Osteoblast (primary cell): ENCODE measurements at regions not wholly inside any gene's neighbourhood (a gene's known extent, or its start where the extent isn't known, plus 50 kb on each side); places are given as distances from the start of the nearest gene placed in this dataset.

ENCODE experiments used
- DNase-seq: peaks from one replicate; pipeline ENCODE4 v3.0.0; 2011; ENCODE audit warnings: low spot score, mixed read lengths; ENCODE audit not compliant: insufficient read length; ENCODE audit errors: missing footprints
- H2AFZ ChIP-seq: 2 replicates; pipeline ENCODE4 v1.6.0; 2011; ENCODE audit warnings: mild to moderate bottlenecking, low read length
- H3K27ac ChIP-seq: 2 replicates; pipeline ENCODE4 v1.5.1; 2011; ENCODE audit warnings: mild to moderate bottlenecking, low read depth, low read length, moderate library complexity
- H3K27me3 ChIP-seq: 2 replicates; pipeline ENCODE4 v1.6.0; 2012; ENCODE audit warnings: mild to moderate bottlenecking, control low read depth, inconsistent platforms, low read length, moderate library complexity; ENCODE audit not compliant: insufficient read depth
- H3K36me3 ChIP-seq: 2 replicates; pipeline ENCODE4 v1.5.1; 2011; ENCODE audit warnings: mild to moderate bottlenecking, low read length, control low read depth, moderate library complexity; ENCODE audit not compliant: insufficient read depth
- H3K4me1 ChIP-seq: 2 replicates; pipeline ENCODE4 v1.5.1; 2011; ENCODE audit warnings: mild to moderate bottlenecking, low read length, control low read depth, moderate library complexity; ENCODE audit not compliant: insufficient read depth
- H3K4me2 ChIP-seq: 2 replicates; pipeline ENCODE4 v1.6.0; 2011; ENCODE audit warnings: mild to moderate bottlenecking, low read length; ENCODE audit not compliant: insufficient read depth
- H3K4me3 ChIP-seq: fragments of 200-600 bp; sonication (generic); 3 replicates; pipeline ENCODE4 v1.5.1; 2012; ENCODE audit warnings: mild to moderate bottlenecking, low read length, inconsistent platforms; ENCODE audit not compliant: insufficient read depth
- H3K79me2 ChIP-seq: 2 replicates; pipeline ENCODE4 v1.6.0; 2012; ENCODE audit warnings: mild to moderate bottlenecking, low read length, control low read depth, inconsistent platforms; ENCODE audit not compliant: insufficient read depth
- H3K9me3 ChIP-seq: 2 replicates; pipeline ENCODE4 v1.5.1; 2011; ENCODE audit warnings: low read depth, low read length, control low read depth
- H4K20me1 ChIP-seq: 2 replicates; pipeline ENCODE4 v1.6.0; 2012; ENCODE audit warnings: mild to moderate bottlenecking, low read length, control low read depth; ENCODE audit not compliant: insufficient read depth
- TF ChIP-seq, protein P1 (sequence below): IDR thresholded peaks from 2 replicates; pipeline ENCODE4 v1.5.1; 2011; ENCODE audit warnings: mild to moderate bottlenecking, low read depth, low read length, moderate library complexity; ENCODE audit errors: extremely low read depth

DNA sequence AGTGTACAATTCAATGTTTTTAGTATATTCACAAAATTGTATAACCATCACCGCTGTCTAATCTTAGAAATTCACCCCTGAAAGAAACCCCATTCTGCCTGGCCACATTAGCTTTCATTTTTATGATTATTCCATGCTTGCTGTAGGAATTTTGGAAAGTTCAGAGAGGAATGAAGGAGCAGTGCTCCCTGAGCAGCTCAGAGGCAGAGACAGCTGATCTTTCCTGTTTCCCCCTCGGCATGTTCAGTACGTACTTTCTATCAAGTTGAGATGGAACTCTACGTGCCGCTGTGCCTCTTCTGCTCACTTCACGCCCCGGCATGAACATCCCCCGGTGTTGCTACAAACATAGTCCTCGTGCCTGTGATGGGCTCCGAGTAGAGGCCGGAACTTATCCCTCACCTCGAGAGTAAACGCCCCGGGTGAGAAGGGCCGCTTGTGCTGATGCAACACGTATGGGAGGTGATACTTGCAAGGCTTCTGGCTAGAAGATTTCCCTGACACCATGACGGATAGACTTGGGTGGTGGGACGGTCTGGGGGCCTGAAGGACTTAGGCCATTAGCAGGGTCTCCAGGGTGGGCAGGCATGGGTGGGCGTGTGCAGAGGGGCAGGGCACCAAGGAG is 79.2 kb upstream of the CIBAR2 start:
- no peaks in the 10 kb centered on the region for H3K9me3 ChIP-seq
- H3K27ac ChIP-seq = no peak overlapping the region
- no peak for DNase-seq
- peaks cover 26% of the 10 kb centered on the region for H4K20me1 ChIP-seq
- no peak overlapping the region for H3K4me3 ChIP-seq
- H2AFZ ChIP-seq = no peak overlapping the region
- peaks cover 36% of the 10 kb centered on the region for H3K79me2 ChIP-seq
- peaks cover 4% of the 10 kb centered on the region for H3K36me3 ChIP-seq
- no peak overlapping the region for H3K4me2 ChIP-seq
- H3K4me1 ChIP-seq = peaks cover 8% of the 10 kb centered on the region
- no peaks in the 10 kb centered on the region for H3K27me3 ChIP-seq
- TF ChIP-seq, protein P1, sequence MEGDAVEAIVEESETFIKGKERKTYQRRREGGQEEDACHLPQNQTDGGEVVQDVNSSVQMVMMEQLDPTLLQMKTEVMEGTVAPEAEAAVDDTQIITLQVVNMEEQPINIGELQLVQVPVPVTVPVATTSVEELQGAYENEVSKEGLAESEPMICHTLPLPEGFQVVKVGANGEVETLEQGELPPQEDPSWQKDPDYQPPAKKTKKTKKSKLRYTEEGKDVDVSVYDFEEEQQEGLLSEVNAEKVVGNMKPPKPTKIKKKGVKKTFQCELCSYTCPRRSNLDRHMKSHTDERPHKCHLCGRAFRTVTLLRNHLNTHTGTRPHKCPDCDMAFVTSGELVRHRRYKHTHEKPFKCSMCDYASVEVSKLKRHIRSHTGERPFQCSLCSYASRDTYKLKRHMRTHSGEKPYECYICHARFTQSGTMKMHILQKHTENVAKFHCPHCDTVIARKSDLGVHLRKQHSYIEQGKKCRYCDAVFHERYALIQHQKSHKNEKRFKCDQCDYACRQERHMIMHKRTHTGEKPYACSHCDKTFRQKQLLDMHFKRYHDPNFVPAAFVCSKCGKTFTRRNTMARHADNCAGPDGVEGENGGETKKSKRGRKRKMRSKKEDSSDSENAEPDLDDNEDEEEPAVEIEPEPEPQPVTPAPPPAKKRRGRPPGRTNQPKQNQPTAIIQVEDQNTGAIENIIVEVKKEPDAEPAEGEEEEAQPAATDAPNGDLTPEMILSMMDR = no peak

DNA sequence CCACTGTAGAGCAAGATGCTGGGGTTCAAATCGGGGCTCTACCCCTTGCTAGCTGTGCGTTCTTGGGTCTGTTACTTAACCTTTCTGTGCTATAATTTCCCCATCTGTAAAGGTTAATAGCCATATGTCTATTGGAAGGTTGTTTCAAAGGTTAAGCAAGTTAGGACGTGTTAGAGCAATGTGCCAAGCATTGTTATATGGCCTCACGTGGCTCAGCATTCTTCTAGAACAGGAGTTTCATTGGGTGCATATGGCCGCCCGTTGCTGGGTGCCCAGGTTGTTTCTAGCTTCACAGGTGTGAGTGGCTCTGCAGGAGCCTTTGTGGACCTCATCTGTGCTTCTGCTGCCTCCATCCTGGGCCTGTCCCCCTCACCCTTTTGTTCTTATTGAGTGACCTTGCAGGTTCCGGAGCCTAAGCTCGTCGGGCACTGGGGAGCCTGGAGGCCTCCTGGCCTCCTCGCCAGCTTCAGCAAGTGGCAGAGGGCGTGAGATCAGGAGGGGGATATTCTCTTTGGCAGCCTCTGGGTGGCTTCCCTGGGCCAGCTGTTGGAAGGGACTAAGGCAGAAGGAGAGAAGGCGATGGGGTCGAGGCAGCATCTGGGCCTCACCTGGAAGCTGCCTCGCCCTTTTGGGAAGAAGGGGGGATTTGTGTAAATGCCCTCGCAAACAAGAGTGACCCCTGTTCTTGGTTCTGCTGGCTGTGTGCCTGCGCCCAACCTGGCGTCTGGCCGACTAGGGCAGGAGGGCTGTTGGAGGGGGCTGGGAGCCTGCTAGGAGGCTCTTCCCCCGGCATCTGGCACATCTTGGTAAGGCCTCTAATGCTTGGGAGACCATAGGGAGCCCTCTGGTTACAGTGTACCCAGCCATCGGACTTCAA is 80.2 kb upstream of the CIBAR2 start:
- Histone ChIP-seq H3K4me2 (no peak overlapping the region), H3K4me3 (no peak overlapping the region), H3K27ac (no peak overlapping the region), H3K4me1 (no peaks in the 10 kb centered on the region), H3K9me3 (no peaks in the 10 kb centered on the region), H3K36me3 (peaks cover 4% of the 10 kb centered on the region), H2AFZ (no peak overlapping the region), H3K79me2 (peaks cover 34% of the 10 kb centered on the region), H4K20me1 (peaks cover 21% of the 10 kb centered on the region), H3K27me3 (no peaks in the 10 kb centered on the region)
- TF ChIP-seq, protein P1 = no peak
- no peak for DNase-seq

GRCh38 chr16:85193115-85193493 is 80.8 kb upstream of the CIBAR2 start:
- Histone ChIP-seq H3K9me3 (no peaks in the 10 kb centered on the region), H3K79me2 (peaks cover 34% of the 10 kb centered on the region), H4K20me1 (peaks cover 23% of the 10 kb centered on the region), H3K27me3 (no peaks in the 10 kb centered on the region), H3K36me3 (peaks cover 4% of the 10 kb centered on the region), H3K4me2 (no peak overlapping the region), H3K4me3 (no peak overlapping the region), H2AFZ (no peak overlapping the region), H3K4me1 (no peaks in the 10 kb centered on the region), H3K27ac (no peak overlapping the region)
- peak; percentile 84 for DNase-seq
- TF ChIP-seq, protein P1 = no peak

- Histone ChIP-seq H3K4me1 (no peaks in the 10 kb centered on the region), H3K36me3 (peaks cover 4% of the 10 kb centered on the region), H3K4me3 (no peak overlapping the region), H3K9me3 (no peaks in the 10 kb centered on the region), H3K79me2 (peaks cover 35% of the 10 kb centered on the region), H3K27me3 (no peaks in the 10 kb centered on the region), H3K27ac (no peak overlapping the region), H4K20me1 (peaks cover 19% of the 10 kb centered on the region), H3K4me2 (no peak overlapping the region), H2AFZ (no peak overlapping the region)
- no peak for DNase-seq
- TF ChIP-seq, protein P1 = no peak
Measured at GRCh38 chr16:85193876-85194275, 81.6 kb upstream of the CIBAR2 start.
